Left ventricle myocardium inferior (tissue), 1 donor: ENCODE measurements at regions not wholly inside any gene's neighbourhood (a gene's known extent, or its start where the extent isn't known, plus 50 kb on each side); places are given as distances from the start of the nearest gene placed in this dataset.

Experiments used
- DNase-seq: peaks from one replicate; pipeline ENCODE4 v3.0.0-alpha.2; 2020
- H3K27ac ChIP-seq: fragments of 200-600 bp; replicated peaks from 2 replicates; pipeline ENCODE4 v1.8.0; 2021
- H3K27me3 ChIP-seq: fragments of 200-600 bp; 2 replicates; pipeline ENCODE4 v1.8.0; 2021; ENCODE audit warnings: low read depth
- H3K36me3 ChIP-seq: fragments of 200-600 bp; 2 replicates; pipeline ENCODE4 v1.8.0; 2021
- H3K4me1 ChIP-seq: fragments of 200-600 bp; 2 replicates; pipeline ENCODE4 v1.8.0; 2021
- H3K4me3 ChIP-seq: fragments of 200-600 bp; 2 replicates; pipeline ENCODE4 v1.8.0; 2021; ENCODE audit warnings: mild to moderate bottlenecking, moderate library complexity
- H3K9me3 ChIP-seq: fragments of 200-600 bp; replicated peaks from 2 replicates; pipeline ENCODE4 v1.8.0; 2021
- intact Hi-C: fragments of 100-400 bp; cut with micrococcal nuclease; formaldehyde crosslinking; loops from one replicate; pipeline ENCODE4 v1.11.0; 2022
- TF ChIP-seq, protein P1 (sequence below): fragments of 200-600 bp; IDR thresholded peaks from 2 replicates; pipeline ENCODE4 v1.8.0; 2021; ENCODE audit warnings: antibody characterized with exemption, mild to moderate bottlenecking, borderline replicate concordance
- donor health status: DM: no; HTN: yes; CAD: no; lungs with severe emphysema.

DNA sequence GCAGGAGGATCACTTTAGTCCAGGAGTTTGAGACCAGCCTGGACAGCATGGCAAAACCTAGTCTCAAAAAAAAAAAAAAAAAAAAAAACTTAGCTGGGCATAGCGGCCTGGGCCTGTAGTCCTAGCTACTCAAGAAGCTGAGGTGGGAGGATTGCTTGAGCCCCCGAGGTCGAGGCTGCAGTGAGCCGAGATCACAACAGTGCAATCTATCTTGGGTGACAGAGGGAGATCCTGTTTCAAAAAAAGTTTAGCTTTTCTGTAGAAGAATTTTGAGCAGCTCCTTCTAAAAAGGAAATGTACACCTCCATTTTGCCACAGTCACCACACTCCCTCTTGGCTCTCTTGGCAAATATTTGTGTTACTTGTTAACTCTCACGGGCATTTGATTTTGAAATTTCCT, 505.8 kb downstream of the DOK5 start:
- Histone ChIP-seq H3K27me3 (peaks cover 4% of the 10 kb centered on the region), H3K36me3 (no peaks in the 10 kb centered on the region), H3K27ac (no peak overlapping the region), H3K4me3 (no peak overlapping the region), H3K9me3 (no peaks in the 10 kb centered on the region), H3K4me1 (no peaks in the 10 kb centered on the region)
- TF ChIP-seq, protein P1, sequence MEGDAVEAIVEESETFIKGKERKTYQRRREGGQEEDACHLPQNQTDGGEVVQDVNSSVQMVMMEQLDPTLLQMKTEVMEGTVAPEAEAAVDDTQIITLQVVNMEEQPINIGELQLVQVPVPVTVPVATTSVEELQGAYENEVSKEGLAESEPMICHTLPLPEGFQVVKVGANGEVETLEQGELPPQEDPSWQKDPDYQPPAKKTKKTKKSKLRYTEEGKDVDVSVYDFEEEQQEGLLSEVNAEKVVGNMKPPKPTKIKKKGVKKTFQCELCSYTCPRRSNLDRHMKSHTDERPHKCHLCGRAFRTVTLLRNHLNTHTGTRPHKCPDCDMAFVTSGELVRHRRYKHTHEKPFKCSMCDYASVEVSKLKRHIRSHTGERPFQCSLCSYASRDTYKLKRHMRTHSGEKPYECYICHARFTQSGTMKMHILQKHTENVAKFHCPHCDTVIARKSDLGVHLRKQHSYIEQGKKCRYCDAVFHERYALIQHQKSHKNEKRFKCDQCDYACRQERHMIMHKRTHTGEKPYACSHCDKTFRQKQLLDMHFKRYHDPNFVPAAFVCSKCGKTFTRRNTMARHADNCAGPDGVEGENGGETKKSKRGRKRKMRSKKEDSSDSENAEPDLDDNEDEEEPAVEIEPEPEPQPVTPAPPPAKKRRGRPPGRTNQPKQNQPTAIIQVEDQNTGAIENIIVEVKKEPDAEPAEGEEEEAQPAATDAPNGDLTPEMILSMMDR, result no peak
- no peak for DNase-seq
- intact Hi-C loops, result no loop called here

DNA sequence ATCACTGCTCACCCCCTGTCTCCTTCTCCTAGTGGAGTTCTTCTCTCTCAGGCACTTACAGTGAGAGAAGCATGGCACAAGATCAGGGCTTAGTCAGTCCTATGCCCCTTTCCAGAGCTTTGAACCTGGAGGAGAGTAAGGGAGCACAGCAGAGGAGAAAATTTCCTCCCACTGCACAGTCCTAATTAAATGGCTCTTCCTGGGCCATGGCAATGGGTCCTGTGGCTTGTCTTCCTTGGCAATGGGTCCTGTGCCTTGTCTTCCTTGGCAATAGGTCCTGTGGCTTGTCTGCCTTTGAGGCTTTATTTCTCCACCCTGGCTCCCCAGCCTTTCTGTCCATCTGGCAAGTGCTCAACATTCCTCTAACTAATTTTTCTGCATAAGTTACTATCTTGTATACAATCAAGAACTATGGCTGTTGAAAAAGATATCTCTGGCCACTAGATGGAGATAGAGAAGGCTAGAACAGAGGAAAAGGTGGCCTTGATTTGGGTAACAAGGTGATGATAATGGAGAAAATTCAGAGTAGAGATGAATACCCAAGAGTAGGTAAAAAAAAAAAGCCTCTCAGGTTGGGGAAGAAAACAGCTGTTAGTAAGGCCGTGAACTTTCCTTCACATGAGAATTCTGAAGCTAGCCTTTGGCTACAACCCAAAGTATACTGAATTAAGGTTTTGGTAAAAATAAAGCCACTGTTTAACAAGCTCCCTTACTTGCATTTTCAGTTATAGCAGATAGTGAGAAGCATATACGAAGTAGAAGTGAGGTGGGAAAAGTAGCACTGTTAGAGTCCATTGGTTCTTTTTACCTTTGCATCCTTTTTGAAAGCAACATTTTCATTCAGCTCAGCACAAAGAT, 504.9 kb downstream of the DOK5 start:
- TF ChIP-seq, protein P1, result peak; percentile 45
- no peak overlapping the region for H3K27ac ChIP-seq
- peaks cover 4% of the 10 kb centered on the region for H3K27me3 ChIP-seq
- H3K4me1 ChIP-seq, result no peaks in the 10 kb centered on the region
- DNase-seq, result no peak
- intact Hi-C loops, result no loop called here
- no peak overlapping the region for H3K4me3 ChIP-seq
- H3K36me3 ChIP-seq, result no peaks in the 10 kb centered on the region
- H3K9me3 ChIP-seq, result no peaks in the 10 kb centered on the region

DNA sequence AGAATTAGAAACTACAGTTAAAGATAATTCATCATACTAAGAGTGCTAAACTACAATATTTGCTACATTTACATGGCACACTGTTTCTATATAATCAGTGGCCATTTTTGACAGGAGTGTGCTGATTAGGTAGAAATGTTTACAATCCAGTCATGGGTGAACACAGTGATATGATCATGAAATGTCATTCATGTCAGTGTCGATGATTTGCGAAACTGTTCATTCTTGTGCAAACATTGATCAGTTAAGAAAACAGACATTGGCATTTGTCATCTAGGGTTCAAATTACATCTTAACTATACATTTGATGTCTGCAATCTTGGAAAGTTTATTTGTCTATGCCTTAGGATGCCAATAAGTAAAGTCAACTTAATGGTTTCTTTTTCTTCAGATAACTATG, 474.9 kb downstream of the DOK5 start:
- intact Hi-C loops, result no loop called here
- Histone ChIP-seq H3K36me3 (no peaks in the 10 kb centered on the region), H3K4me1 (no peaks in the 10 kb centered on the region), H3K27ac (no peak overlapping the region), H3K27me3 (no peaks in the 10 kb centered on the region), H3K4me3 (no peak overlapping the region), H3K9me3 (no peaks in the 10 kb centered on the region)
- TF ChIP-seq, protein P1, result no peak
- DNase-seq, result no peak

DNA sequence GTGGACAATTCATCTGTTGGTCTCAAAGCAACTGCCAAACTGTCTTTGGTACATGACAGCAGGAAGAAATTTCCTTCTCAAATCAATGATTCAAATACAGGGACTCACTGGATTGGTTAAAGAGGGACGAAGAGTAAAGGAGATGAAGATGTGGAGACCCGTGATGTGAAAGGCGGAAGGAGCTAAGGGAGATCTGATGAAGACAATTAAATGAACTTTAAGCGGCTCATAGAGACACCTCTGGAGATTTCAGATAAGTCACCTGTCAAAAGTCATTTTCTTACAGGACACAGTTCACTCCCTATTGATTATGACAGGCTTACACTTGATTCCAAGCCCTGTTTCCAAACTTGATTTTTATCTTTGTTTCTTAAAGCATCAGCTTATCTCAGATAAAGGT, 466.3 kb downstream of the DOK5 start:
- Histone ChIP-seq H3K4me1 (no peaks in the 10 kb centered on the region), H3K4me3 (no peak overlapping the region), H3K27me3 (no peaks in the 10 kb centered on the region), H3K9me3 (no peaks in the 10 kb centered on the region), H3K36me3 (no peaks in the 10 kb centered on the region), H3K27ac (no peak overlapping the region)
- no peak for DNase-seq
- intact Hi-C loops, result no loop called here
- TF ChIP-seq, protein P1, result no peak

DNA sequence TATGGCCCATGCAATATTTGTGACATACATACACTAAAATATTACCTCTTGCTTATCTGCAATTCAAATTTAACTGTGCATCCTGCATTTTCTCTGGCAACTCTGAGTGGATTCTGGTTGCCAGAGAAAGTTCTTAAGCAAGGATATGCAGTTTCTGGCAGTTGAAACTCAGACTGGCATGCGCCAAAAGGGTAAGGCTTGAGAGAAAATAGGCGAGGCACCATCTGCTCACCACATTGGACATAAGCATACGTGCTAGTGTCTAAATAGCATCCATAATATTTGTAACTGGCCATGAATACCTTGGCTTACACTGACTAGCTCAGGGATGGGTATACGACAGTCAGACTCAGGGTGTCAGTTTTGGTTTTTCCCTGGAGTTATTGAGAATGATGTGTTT, 465.1 kb downstream of the DOK5 start:
- intact Hi-C loops, result no loop called here
- TF ChIP-seq, protein P1, result no peak
- H3K36me3 ChIP-seq, result no peaks in the 10 kb centered on the region
- no peak overlapping the region for H3K27ac ChIP-seq
- no peaks in the 10 kb centered on the region for H3K9me3 ChIP-seq
- no peak overlapping the region for H3K4me3 ChIP-seq
- H3K4me1 ChIP-seq, result no peaks in the 10 kb centered on the region
- no peak for DNase-seq
- H3K27me3 ChIP-seq, result no peaks in the 10 kb centered on the region
